ENCODE measurements at regions not wholly inside any gene's neighbourhood (a gene's known extent, or its start where the extent isn't known, plus 50 kb on each side); places are given as distances from the start of the nearest gene placed in this dataset.
A peak's percentile ranks its signal among the peaks of the same experiment; 100 is the strongest.
"Not testable (repeated sequence)": the region's sequence is repeated elsewhere in the genome, so short reads cannot be mapped to it uniquely, and the experiment has no call there.

DNA sequence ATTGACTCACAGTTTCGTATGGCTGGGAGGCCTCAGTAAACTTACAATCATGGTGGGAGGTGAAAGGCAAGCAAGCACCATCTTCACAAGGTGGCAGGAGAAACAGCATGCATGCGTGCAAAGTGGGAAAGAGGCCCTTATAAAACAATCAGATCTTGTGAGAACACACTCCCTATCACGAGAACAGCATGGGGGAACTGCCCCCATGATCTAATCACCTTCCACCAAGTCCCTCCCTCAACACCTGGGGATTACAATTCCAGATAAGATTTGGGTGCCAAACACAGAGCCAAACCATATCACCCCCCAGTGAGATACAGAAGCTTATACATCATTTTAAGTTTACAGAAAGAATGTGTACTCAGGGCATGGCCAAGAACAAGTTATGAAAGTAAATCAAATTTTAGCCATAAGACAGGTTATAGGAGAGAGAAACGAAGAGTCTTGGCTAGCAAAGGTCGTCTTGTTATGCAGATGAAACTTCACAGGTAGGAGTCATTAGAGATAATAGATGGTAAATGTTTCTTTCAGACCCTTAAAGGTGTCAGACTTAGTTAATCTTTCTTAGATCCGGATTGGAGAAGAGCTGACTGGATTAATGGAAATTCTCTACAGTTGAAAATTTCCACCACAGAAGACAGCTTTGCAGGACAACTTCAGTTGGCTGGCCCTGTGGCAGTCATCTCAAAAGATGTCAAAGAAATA lies 79.8 kb upstream of the SEL1L start:
- Histone ChIP-seq H3K27me3 (no peaks in the 10 kb centered on the region), H3K4me3 (no peak overlapping the region), H3K9me3 (no peaks in the 10 kb centered on the region), H3K4me1 (no peaks in the 10 kb centered on the region), H3K27ac (no peak overlapping the region), H3K36me3 (no peaks in the 10 kb centered on the region)
- no peak for TF ChIP-seq EP300 (IDR thresholded peaks at IDR 0.05)
- no peak for TF ChIP-seq POLR2A (IDR thresholded peaks at IDR 0.05)
- TF ChIP-seq POLR2AphosphoS5 (IDR thresholded peaks at IDR 0.05): no peak
- TF ChIP-seq, protein P1, sequence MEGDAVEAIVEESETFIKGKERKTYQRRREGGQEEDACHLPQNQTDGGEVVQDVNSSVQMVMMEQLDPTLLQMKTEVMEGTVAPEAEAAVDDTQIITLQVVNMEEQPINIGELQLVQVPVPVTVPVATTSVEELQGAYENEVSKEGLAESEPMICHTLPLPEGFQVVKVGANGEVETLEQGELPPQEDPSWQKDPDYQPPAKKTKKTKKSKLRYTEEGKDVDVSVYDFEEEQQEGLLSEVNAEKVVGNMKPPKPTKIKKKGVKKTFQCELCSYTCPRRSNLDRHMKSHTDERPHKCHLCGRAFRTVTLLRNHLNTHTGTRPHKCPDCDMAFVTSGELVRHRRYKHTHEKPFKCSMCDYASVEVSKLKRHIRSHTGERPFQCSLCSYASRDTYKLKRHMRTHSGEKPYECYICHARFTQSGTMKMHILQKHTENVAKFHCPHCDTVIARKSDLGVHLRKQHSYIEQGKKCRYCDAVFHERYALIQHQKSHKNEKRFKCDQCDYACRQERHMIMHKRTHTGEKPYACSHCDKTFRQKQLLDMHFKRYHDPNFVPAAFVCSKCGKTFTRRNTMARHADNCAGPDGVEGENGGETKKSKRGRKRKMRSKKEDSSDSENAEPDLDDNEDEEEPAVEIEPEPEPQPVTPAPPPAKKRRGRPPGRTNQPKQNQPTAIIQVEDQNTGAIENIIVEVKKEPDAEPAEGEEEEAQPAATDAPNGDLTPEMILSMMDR (IDR thresholded peaks at IDR 0.05): no peak
- no peak for ATAC-seq (ENCODE audit: low FRiP score in 2 of 2)
- DNase-seq: no peak
- WGBS, 2 donors: 57 to 59% methylated on average over 6 of the region's 6 CpGs

GRCh38 chr14:81614302-81614701 lies 80.6 kb upstream of the SEL1L start:
- not testable (repeated sequence) for ATAC-seq (ENCODE audit: low FRiP score in 2 of 2); H3K27me3 ChIP-seq; DNase-seq; H3K27ac ChIP-seq; H3K9me3 ChIP-seq; H3K36me3 ChIP-seq; H3K4me1 ChIP-seq; H3K4me3 ChIP-seq
- 93 to 96% methylated on average over 9 of the region's 9 CpGs for WGBS, 2 donors

GRCh38 chr14:81618695-81619094 lies 85.0 kb upstream of the SEL1L start:
- H3K27me3 ChIP-seq: no peaks in the 10 kb centered on the region
- TF ChIP-seq POLR2AphosphoS5 (IDR thresholded peaks at IDR 0.05): no peak
- H3K9me3 ChIP-seq: no peaks in the 10 kb centered on the region
- no peak overlapping the region for H3K4me3 ChIP-seq
- 48 to 52% methylated on average over 3 of the region's 3 CpGs for WGBS, 2 donors
- DNase-seq (no peak), ATAC-seq (ENCODE audit: low FRiP score in 2 of 2) (no peak)
- no peak overlapping the region for H3K27ac ChIP-seq
- no peaks in the 10 kb centered on the region for H3K4me1 ChIP-seq
- no peaks in the 10 kb centered on the region for H3K36me3 ChIP-seq

- 85 to 91% methylated on average over 6 of the region's 6 CpGs for WGBS, 2 donors
- ATAC-seq (ENCODE audit: low FRiP score in 2 of 2) (no peak), DNase-seq (no peak)
- Histone ChIP-seq H3K9me3 (no peaks in the 10 kb centered on the region), H3K4me3 (no peak overlapping the region), H3K27me3 (no peaks in the 10 kb centered on the region), H3K36me3 (no peaks in the 10 kb centered on the region), H3K4me1 (no peaks in the 10 kb centered on the region), H3K27ac (no peak overlapping the region)
- TF ChIP-seq EP300 (IDR thresholded peaks at IDR 0.05) (no peak), POLR2AphosphoS5 (IDR thresholded peaks at IDR 0.05) (no peak)
- TF ChIP-seq, protein P1 (IDR thresholded peaks at IDR 0.05): no peak
These were observed 86.2 kb upstream of the SEL1L start for GRCh38 chr14:81619816-81620215.

GRCh38 chr14:81623771-81624396 lies 90.2 kb upstream of the SEL1L start:
- ATAC-seq (ENCODE audit: low FRiP score in 2 of 2); H3K4me1 ChIP-seq; H3K27ac ChIP-seq; H3K9me3 ChIP-seq; H3K27me3 ChIP-seq; H3K4me3 ChIP-seq; H3K36me3 ChIP-seq: not testable (repeated sequence)
- 93 to 95% methylated on average over 20 to 44 of the region's 55 CpGs for WGBS, 2 donors
- DNase-seq: peak in 1 of 2 donors; percentile 78

GRCh38 chr14:81625343-81625742 lies 91.7 kb upstream of the SEL1L start:
- Histone ChIP-seq H3K4me1 (no peaks in the 10 kb centered on the region), H3K9me3 (no peaks in the 10 kb centered on the region), H3K27me3 (no peaks in the 10 kb centered on the region), H3K4me3 (no peak overlapping the region), H3K27ac (no peak overlapping the region), H3K36me3 (no peaks in the 10 kb centered on the region)
- peak in 1 of 2 donors; percentile 23 for ATAC-seq (ENCODE audit: low FRiP score in 2 of 2)
- no peak for DNase-seq
- TF ChIP-seq, protein P1 (IDR thresholded peaks at IDR 0.05): peak in 3 of 6 experiments; percentile 13 to 25 (median 22)
- TF ChIP-seq EP300 (IDR thresholded peaks at IDR 0.05): no peak
- TF ChIP-seq POLR2A (IDR thresholded peaks at IDR 0.05): no peak
- no peak for TF ChIP-seq POLR2AphosphoS5 (IDR thresholded peaks at IDR 0.05)
- WGBS, 2 donors: 3 to 5% methylated on average over 1 of the region's 1 CpG

Measured in upper lobe of left lung (tissue), 6 donors.